ENCODE measurements at regions not wholly inside any gene's neighbourhood (a gene's known extent, or its start where the extent isn't known, plus 50 kb on each side); places are given as distances from the start of the nearest gene placed in this dataset.

- TF ChIP-seq, protein P1, sequence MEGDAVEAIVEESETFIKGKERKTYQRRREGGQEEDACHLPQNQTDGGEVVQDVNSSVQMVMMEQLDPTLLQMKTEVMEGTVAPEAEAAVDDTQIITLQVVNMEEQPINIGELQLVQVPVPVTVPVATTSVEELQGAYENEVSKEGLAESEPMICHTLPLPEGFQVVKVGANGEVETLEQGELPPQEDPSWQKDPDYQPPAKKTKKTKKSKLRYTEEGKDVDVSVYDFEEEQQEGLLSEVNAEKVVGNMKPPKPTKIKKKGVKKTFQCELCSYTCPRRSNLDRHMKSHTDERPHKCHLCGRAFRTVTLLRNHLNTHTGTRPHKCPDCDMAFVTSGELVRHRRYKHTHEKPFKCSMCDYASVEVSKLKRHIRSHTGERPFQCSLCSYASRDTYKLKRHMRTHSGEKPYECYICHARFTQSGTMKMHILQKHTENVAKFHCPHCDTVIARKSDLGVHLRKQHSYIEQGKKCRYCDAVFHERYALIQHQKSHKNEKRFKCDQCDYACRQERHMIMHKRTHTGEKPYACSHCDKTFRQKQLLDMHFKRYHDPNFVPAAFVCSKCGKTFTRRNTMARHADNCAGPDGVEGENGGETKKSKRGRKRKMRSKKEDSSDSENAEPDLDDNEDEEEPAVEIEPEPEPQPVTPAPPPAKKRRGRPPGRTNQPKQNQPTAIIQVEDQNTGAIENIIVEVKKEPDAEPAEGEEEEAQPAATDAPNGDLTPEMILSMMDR (IDR thresholded peaks at IDR 0.05; ENCODE audit: insufficient read depth, low read depth, low read length) = no peak
- no peak for TF ChIP-seq EZH2 (IDR thresholded peaks at IDR 0.05; ENCODE audit: insufficient read depth, low read length)
Observed at GRCh38 chr13:107421951-107422350, 793.4 kb downstream of the LIG4 start.

Measured in astrocyte (in vitro differentiated cells and primary cell).